Sigmoid colon (tissue), 4 donors: ENCODE measurements at regions not wholly inside any gene's neighbourhood (a gene's known extent, or its start where the extent isn't known, plus 50 kb on each side); places are given as distances from the start of the nearest gene placed in this dataset.

Experiments
- EP300 ChIP-seq, 4 donors: sonication (generic); formaldehyde crosslinking; IDR thresholded peaks; one replicate each; pipeline ENCODE4 v1.6.1; 2017; ENCODE audit warnings: antibody characterized with exemption in 4 of 4
- POLR2A ChIP-seq, 2 donors: fragments of 450-650 bp; IDR thresholded peaks; one replicate each; pipeline ENCODE4 v1.6.1; 2016; ENCODE audit warnings: antibody characterized with exemption in 2 of 2, mild to moderate bottlenecking in 2 of 2, moderate library complexity in 2 of 2

DNA sequence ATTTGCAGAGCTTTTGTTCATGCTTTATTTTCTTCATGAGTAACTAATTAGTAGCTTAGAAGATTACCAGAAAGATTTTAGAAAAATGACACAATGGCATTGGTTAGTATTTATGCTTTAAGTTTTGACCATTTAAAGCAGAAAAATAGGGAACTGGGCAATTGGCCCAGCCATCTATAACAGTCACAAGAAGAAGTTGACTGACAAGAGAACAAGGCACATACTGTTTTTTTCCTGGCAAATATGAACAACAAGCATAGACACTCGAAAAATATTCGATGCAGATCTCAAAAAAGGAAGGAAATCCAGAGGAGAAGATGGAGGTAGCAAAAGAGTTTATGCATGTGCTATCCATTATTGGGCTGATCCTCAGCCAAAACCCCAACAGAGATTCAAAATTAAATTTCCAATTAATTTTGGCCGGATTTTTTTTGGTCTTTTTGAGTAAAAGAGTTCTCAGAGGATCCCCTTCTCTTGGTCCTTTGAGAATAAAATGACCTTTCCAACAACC lies 200.8 kb upstream of the SLC35G4 start:
- TF ChIP-seq POLR2A (IDR thresholded peaks at IDR 0.05) = no peak
- TF ChIP-seq EP300 (IDR thresholded peaks at IDR 0.05) = no peak
